Fibroblast of pulmonary artery (primary cell): ENCODE measurements at regions not wholly inside any gene's neighbourhood (a gene's known extent, or its start where the extent isn't known, plus 50 kb on each side); places are given as distances from the start of the nearest gene placed in this dataset.
"Not testable (repeated sequence)": the region's sequence is repeated elsewhere in the genome, so short reads cannot be mapped to it uniquely, and the experiment has no call there.

ENCODE experiments used
- DNase-seq: peaks from one replicate; pipeline ENCODE4 v3.0.0-alpha.2; 2010; ENCODE audit warnings: low read depth
- H3K4me3 ChIP-seq: replicated peaks from 2 replicates; pipeline ENCODE4 v1.5.1; 2011; ENCODE audit warnings: low read depth, mild to moderate bottlenecking, control low read depth, low read length, moderate library complexity
- TF ChIP-seq, protein P1 (sequence below): IDR thresholded peaks from 2 replicates; pipeline ENCODE4 v1.5.1; 2011; ENCODE audit warnings: mild to moderate bottlenecking, control low read depth, low read length, inconsistent platforms; ENCODE audit errors: missing control alignments

DNA sequence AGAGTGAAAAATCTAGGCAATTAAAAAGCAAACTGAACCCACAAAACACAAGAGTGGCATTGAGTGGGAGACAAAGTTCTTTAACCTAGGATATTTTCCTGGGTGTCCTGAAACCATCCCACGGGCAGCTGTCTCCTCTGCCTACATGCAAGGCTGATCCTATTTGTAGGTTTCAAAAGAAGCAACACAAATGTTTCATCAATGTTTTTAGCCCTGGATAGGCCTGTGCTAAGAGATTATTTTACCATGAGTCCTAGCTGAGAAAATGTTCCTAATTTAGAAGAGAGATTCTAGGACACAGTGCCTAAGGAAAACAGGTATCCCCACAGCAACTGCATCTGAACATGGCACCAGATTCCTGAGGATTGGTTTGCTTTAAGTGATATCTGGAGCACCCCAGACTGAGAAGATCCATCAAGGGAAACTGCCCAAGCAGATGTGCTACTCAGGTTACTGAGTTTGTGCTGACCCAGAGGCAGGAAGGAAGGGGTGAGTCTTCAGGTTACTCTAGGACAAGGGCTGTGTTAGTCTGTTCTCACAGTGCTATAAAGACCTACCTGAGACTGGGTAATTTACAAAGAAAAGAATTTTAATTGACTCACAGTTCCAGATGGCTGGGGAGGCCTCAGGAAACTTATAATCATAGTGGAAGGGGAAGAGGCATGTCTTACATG, 111.6 kb upstream of the UST start:
- TF ChIP-seq, protein P1, sequence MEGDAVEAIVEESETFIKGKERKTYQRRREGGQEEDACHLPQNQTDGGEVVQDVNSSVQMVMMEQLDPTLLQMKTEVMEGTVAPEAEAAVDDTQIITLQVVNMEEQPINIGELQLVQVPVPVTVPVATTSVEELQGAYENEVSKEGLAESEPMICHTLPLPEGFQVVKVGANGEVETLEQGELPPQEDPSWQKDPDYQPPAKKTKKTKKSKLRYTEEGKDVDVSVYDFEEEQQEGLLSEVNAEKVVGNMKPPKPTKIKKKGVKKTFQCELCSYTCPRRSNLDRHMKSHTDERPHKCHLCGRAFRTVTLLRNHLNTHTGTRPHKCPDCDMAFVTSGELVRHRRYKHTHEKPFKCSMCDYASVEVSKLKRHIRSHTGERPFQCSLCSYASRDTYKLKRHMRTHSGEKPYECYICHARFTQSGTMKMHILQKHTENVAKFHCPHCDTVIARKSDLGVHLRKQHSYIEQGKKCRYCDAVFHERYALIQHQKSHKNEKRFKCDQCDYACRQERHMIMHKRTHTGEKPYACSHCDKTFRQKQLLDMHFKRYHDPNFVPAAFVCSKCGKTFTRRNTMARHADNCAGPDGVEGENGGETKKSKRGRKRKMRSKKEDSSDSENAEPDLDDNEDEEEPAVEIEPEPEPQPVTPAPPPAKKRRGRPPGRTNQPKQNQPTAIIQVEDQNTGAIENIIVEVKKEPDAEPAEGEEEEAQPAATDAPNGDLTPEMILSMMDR = no peak
- no peak for DNase-seq

DNA sequence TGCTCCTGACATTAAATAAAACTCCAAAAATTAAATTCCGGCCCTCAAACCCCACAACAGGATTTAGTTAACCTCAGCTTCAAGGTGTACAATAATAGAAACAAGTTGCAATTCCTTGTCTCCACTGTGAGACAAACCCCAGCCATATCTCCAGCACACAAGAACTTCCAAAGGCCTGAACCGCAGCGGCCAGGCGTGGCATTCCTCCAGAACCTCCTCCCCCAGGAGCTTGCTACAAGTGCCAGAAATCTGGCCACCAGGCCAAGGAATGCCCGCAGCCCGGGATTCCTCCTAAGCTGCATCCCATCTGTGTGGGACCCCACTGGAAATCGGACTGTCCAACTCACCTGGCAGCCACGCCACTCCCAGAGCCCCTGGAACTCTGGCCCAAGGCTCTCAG, 105.0 kb upstream of the UST start:
- not testable (repeated sequence) for DNase-seq, H3K4me3 ChIP-seq

More for the DNA sequence above, 111.6 kb upstream of the UST start:
- H3K4me3 ChIP-seq = no peak overlapping the region

DNA sequence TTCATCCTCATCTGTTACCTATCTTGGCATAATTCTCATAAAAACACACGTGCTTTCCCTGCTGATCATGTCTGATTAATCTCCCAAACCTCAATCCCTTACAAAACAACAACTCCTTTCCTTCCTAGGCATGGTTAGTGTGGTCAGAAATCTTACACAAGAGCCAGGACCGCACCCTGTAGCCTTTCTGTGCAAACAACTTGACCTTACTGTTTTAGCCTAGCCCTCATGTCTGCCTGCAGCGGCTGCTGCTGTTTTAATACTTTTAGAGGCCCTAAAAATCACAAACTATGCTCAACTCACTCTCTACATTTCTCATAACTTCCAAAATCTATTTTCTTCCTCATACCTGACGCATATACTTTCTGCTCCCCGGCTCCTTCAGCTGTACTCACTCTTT, 103.6 kb upstream of the UST start:
- not testable (repeated sequence) for H3K4me3 ChIP-seq, DNase-seq

DNA sequence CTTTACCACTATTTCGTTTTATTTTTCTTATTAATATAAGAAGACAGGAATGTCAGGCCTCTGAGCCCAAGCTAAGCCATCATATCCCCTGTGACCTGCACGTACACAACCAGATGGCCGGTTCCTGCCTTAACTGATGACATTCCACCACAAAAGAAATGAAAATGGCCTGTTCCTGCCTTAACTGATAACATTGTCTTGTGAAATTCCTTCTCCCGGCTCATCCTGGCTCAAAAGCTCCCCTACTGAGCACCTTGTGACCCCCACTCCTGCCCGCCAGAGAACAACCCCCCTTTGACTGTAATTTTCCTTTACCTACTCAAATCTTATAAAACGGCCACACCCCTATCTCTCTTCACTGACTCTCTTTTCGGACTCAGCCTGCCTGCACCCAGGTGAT, 101.8 kb upstream of the UST start:
- DNase-seq, H3K4me3 ChIP-seq: not testable (repeated sequence)

DNA sequence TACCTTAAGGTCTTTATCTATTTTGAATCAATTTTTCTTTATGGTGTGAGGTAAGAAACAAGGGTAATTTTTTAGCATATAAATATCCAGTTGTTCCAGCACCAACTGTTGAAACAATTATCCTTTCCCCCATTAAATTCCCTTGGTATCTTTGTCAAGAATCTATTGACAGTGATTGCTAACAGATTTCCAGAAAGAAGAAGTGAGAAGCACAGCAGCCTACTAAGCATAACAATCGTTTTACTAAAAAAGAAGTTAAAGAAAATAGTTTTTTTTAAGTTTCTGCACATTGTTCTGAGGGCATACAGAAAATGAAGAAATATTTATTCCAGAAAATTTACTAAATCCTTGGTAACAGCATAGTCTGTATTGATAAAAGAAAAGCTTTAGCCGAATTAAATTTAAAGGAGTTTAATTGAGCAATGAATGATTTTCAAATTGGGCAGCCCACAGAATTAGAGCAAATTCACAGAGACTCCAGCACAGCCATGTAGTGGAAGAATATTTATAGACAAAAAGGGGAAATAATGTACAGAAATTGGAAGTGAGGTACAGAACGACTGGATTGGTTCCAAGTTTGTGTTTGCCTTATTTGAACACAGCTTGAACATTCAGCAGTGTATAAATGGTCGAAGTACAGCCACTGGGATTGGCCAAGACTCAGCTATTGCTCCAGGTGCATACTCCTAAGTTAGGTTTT, 97.9 kb upstream of the UST start:
- H3K4me3 ChIP-seq = no peak overlapping the region
- TF ChIP-seq, protein P1 = no peak
- no peak for DNase-seq

DNA sequence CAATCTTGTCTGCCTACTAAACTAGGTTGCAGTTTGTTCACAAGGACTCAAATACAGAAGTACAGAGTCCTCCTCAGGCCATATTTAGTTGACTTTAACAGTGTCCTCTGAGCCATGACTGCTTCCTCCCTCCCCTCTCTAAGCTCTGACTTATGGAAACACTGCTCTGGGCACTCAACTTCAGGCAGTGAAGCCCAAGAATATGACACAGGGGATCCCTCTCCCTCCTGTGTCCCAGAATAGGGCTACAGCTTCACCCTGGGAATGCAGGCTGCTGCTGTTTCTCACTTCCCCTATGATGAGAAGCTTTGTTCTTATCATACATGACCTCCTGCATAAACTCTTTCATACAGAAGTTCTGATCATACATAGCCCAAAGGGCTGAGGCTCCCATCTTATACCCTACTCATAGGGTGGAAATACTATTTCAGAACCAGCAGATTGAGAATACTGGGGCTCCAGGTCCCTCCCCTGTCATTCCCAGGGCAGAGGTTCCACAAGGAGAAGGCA, 97.3 kb upstream of the UST start:
- DNase-seq = no peak
- TF ChIP-seq, protein P1 = no peak
- no peak overlapping the region for H3K4me3 ChIP-seq

DNA sequence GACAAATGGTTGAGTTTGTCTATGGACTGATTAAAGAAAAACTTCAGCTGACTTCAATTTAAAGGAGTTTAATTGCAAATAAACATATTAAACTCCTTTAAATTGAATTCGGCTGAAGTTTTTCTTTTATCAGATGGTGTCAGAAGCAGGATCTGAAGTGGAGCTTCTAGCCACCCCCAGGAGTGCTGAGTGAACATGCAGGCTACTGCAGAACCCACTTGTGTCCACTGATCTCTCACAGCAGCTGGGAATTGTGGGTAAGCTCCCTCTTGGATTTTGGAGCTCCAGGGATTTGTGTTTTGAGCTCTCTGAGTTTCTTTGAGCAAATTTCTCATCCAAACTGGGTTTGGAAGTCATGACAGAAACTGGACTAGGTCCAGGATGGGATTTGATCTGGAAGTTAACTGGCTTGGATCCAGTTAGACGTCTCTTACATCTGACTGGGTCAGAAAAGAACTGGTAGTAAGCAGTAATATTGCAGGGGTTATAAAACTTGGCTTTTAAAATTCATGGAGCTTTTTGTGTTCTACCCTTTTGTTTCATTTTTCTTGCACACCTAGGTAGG, 95.8 kb upstream of the UST start:
- DNase-seq = peak; percentile 40
- TF ChIP-seq, protein P1 = no peak
- H3K4me3 ChIP-seq = no peak overlapping the region

DNA sequence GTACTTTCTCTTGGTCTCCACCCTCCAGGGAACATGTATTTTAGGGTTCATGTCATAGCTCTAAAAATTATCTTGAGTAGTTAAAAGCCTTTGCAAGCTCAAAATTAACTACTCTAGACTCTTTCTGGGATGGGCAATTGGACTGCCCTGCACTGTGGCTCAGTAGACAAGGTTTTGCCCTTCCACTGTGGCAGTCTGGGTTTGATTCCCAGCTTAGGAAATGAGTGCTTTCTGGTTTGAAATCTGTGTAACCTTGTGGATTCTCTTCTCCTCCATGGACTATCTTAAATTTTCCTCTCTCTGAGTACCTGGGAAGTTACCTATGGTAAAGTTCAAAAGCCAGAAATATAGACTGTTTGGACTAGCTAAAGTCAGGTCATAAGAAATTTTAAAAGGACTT, 94.6 kb upstream of the UST start:
- no peak overlapping the region for H3K4me3 ChIP-seq
- TF ChIP-seq, protein P1 = no peak

More for the DNA sequence above, 94.6 kb upstream of the UST start:
- no peak for DNase-seq
